HFFc6 (cell line): ENCODE measurements at regions not wholly inside any gene's neighbourhood (a gene's known extent, or its start where the extent isn't known, plus 50 kb on each side); places are given as distances from the start of the nearest gene placed in this dataset.
"Not testable (repeated sequence)": the region's sequence is repeated elsewhere in the genome, so short reads cannot be mapped to it uniquely, and the experiment has no call there.

Experiments used
- DNase-seq: peaks from one replicate; pipeline ENCODE4 v3.0.0-alpha.2; 2018
- H3K27ac Mint-ChIP-seq: 2 replicates; pipeline ENCODE4 v1.8.0; 2020; ENCODE audit warnings: mild to moderate bottlenecking, mixed read lengths
- H3K27me3 Mint-ChIP-seq: 2 replicates; pipeline ENCODE4 v1.8.0; 2021; ENCODE audit warnings: mild to moderate bottlenecking, moderate library complexity, mixed read lengths; ENCODE audit not compliant: insufficient read depth
- H3K36me3 Mint-ChIP-seq: 2 replicates; pipeline ENCODE4 v1.8.0; 2021; ENCODE audit warnings: low read depth, mixed read lengths
- H3K4me1 Mint-ChIP-seq: 2 replicates; pipeline ENCODE4 v1.8.0; 2020; ENCODE audit warnings: low read depth, mixed read lengths
- H3K4me3 Mint-ChIP-seq: 2 replicates; pipeline ENCODE4 v1.8.0; 2020; ENCODE audit warnings: mild to moderate bottlenecking, moderate library complexity, mixed read lengths
- H3K9me3 Mint-ChIP-seq: 2 replicates; pipeline ENCODE4 v1.8.0; 2020; ENCODE audit warnings: mild to moderate bottlenecking, mixed read lengths
- TF ChIP-seq, protein P1 (sequence below): fragments of 200-600 bp; sonication (generic); IDR thresholded peaks from 2 replicates; pipeline ENCODE4 v1.5.0; 2021; ENCODE audit warnings: antibody characterized with exemption, mild to moderate bottlenecking

DNA sequence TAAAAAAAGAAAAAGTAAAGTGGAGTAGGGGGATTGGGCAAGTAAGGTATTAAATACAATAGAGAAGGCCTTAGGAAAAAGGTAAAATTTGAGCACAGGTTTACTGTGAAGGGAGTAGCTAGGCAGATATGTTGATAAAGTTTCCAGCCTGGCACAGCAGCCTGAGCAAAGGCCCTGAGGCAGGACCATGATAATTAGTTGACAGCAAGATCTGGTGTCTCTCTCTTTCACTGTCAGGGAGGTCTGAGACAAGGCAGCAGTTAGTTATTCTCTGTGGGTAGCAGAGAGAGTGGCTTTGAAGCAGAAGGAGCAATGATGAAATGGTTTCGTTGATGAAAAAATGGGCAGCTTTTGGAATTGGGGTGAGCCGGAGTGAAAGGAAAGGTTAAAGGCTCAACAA is 119.5 kb downstream of the KDR start:
- H3K27me3 Mint-ChIP-seq = peaks cover 5% of the 10 kb centered on the region; the same call in 1 of the 2 replicates
- H3K9me3 Mint-ChIP-seq = no peaks in the 10 kb centered on the region
- no peak for DNase-seq
- H3K36me3 Mint-ChIP-seq = no peaks in the 10 kb centered on the region
- H3K4me1 Mint-ChIP-seq = no peaks in the 10 kb centered on the region
- TF ChIP-seq, protein P1, sequence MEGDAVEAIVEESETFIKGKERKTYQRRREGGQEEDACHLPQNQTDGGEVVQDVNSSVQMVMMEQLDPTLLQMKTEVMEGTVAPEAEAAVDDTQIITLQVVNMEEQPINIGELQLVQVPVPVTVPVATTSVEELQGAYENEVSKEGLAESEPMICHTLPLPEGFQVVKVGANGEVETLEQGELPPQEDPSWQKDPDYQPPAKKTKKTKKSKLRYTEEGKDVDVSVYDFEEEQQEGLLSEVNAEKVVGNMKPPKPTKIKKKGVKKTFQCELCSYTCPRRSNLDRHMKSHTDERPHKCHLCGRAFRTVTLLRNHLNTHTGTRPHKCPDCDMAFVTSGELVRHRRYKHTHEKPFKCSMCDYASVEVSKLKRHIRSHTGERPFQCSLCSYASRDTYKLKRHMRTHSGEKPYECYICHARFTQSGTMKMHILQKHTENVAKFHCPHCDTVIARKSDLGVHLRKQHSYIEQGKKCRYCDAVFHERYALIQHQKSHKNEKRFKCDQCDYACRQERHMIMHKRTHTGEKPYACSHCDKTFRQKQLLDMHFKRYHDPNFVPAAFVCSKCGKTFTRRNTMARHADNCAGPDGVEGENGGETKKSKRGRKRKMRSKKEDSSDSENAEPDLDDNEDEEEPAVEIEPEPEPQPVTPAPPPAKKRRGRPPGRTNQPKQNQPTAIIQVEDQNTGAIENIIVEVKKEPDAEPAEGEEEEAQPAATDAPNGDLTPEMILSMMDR = no peak
- no peak overlapping the region for H3K4me3 Mint-ChIP-seq
- H3K27ac Mint-ChIP-seq = no peak overlapping the region

GRCh38 chr4:55004831-55005230 is 120.6 kb downstream of the KDR start:
- Mint-ChIP-seq H3K27ac (no peak overlapping the region), H3K36me3 (no peaks in the 10 kb centered on the region), H3K4me1 (no peaks in the 10 kb centered on the region)

GRCh38 chr4:55002431-55002830 is 123.0 kb downstream of the KDR start:
- H3K27ac Mint-ChIP-seq = no peak overlapping the region
- H3K4me1 Mint-ChIP-seq = no peaks in the 10 kb centered on the region
- DNase-seq = no peak
- H3K9me3 Mint-ChIP-seq = no peaks in the 10 kb centered on the region
- H3K4me3 Mint-ChIP-seq = no peak overlapping the region
- TF ChIP-seq, protein P1 = no peak
- peaks cover 3% of the 10 kb centered on the region; the same call in 1 of the 2 replicates for H3K27me3 Mint-ChIP-seq
- H3K36me3 Mint-ChIP-seq = no peaks in the 10 kb centered on the region

More at GRCh38 chr4:55004831-55005230, 120.6 kb downstream of the KDR start:
- DNase-seq = no peak
- TF ChIP-seq, protein P1 = no peak
- no peak overlapping the region for H3K4me3 Mint-ChIP-seq
- peaks cover 5% of the 10 kb centered on the region; the same call in 1 of the 2 replicates for H3K27me3 Mint-ChIP-seq
- H3K9me3 Mint-ChIP-seq = no peaks in the 10 kb centered on the region

DNA sequence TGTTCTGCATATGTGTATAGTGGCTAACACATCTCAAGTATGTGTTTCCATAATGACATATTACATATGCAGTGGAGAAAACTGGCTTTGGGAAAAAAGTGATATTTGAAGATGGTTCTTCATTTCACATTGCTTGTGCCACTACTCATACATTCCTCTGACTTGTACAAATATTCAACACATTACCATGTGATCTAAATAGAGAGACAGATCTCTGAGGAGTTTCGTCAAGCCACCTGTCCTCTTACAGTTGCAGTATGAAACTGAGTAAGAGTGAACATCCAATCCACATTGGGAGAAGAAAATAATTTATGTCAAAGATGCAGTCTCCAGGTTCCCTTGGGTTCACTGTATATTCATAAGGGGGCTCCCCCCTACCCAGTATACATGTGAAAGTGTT is 123.9 kb downstream of the KDR start:
- TF ChIP-seq, protein P1 = no peak
- Mint-ChIP-seq H3K9me3 (no peaks in the 10 kb centered on the region), H3K36me3 (no peaks in the 10 kb centered on the region), H3K4me3 (no peak overlapping the region), H3K4me1 (no peaks in the 10 kb centered on the region), H3K27ac (no peak overlapping the region), H3K27me3 (no peaks in the 10 kb centered on the region)
- no peak for DNase-seq

DNA sequence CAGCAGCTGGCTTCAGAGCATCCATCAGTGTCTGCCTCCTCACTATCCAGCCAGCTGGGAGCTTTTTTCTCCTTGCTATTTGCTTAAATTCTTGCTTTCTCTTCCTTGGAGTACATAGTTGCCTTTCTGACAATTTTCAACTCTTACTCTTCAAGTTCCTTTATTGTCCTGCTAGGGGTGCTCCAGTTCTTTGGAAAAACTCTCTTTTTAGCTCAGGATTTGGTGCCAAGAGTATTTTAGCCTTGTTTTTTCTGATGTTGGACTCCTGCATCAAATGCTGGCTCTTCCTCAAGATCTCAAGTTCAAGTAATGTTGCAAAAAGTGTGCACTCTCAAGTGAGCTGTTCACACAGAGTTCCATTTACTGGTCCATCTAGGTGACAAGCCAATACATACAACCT is 126.4 kb downstream of the KDR start:
- H3K36me3 Mint-ChIP-seq = no peaks in the 10 kb centered on the region
- H3K27ac Mint-ChIP-seq = no peak overlapping the region
- no peak for DNase-seq
- H3K9me3 Mint-ChIP-seq = no peaks in the 10 kb centered on the region
- H3K4me1 Mint-ChIP-seq = no peaks in the 10 kb centered on the region
- TF ChIP-seq, protein P1 = peak; percentile 40; the same call in 1 of the 2 replicates
- H3K4me3 Mint-ChIP-seq = no peak overlapping the region
- no peaks in the 10 kb centered on the region; the same call in 1 of the 2 replicates for H3K27me3 Mint-ChIP-seq

DNA sequence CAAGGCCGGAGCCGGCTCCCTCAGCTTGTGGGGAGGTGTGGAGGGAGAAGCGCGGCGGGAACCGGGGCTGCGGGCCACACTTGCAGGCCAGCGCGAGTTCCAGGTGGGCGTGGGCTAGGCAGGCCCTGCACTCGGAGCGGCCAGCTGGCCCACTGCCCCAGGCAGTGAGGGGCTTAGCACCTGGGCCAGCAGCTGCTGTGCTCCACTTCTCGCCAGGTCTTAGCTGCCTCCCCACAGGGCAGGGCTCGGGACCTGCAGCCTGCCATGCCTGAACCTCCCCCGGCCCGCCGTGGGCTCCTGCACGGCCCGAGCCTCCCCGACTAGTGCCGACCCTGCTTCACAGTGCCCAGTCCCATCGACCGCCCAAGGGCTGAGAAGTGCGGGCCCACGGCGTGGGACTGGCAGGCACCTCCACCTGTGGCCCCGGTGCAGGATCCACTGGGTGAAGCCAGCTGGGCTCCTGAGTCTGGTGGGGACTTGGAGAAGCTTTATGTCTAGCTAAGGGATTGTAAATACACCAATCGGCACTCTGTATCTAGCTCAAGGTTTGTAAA is 131.8 kb downstream of the KDR start:
- not testable (repeated sequence) for H3K4me1 Mint-ChIP-seq, H3K9me3 Mint-ChIP-seq, H3K36me3 Mint-ChIP-seq, DNase-seq, H3K4me3 Mint-ChIP-seq, H3K27ac Mint-ChIP-seq, H3K27me3 Mint-ChIP-seq
